HCT116 (cell line): ENCODE measurements at regions not wholly inside any gene's neighbourhood (a gene's known extent, or its start where the extent isn't known, plus 50 kb on each side); places are given as distances from the start of the nearest gene placed in this dataset.

Experiments
- ATAC-seq: fragments of 200-7000 bp; cut with Tn5 transposase; 2 replicates; pipeline ENCODE4 v1.9.1; 2020; ENCODE audit warnings: mild to moderate bottlenecking, moderate library complexity
- BruUV-seq: library from RNA; stranded (reverse); fragments of 400-500 nt; replicated peaks from 2 replicates; lab custom pipeline; 2021; lab: Mats Ljungman, UMichigan
- CTCF ChIA-PET: fragments of 300-600 bp; sonication (Branson Sonifier 250); formaldehyde crosslinking; loops from one replicate; lab custom pipeline; 2021; ENCODE audit warnings: antibody characterized with exemption; lab: Charles Lee
- POLR2A ChIA-PET: fragments of 300-600, 350-600 bp; sonication (Branson Sonifier 250); formaldehyde crosslinking; loops from one replicate; lab custom pipeline; 2021; ENCODE audit warnings: antibody characterized with exemption; lab: Charles Lee
- RAD21 ChIA-PET, 2 experiments: fragments of 300-600 bp; sonication (Branson Sonifier 250); formaldehyde crosslinking; loops; one replicate each; lab custom pipeline; 2023; ENCODE audit warnings: low total read pairs in 2 of 2; ENCODE audit not compliant: uncharacterized antibody in 2 of 2, unreplicated experiment in 2 of 2, low non-redundant PET in 1 of 2; lab: Charles Lee
- DNase-seq: peaks from one replicate; pipeline ENCODE4 v3.0.0-alpha.2; 2010; ENCODE audit warnings: low read depth, low spot score
- H2AFZ ChIP-seq: fragments of 200-600 bp; shearing (Covaris generic), sonication (generic); 2 replicates; pipeline ENCODE4 v1.6.1; 2017; ENCODE audit warnings: low read depth, mixed run types, mixed read lengths, antibody characterized with exemption, low read length; ENCODE audit not compliant: poor library complexity, severe bottlenecking
- H3K27ac ChIP-seq: 2 replicates; pipeline ENCODE4 v1.5.1; 2012; ENCODE audit warnings: low read depth, low read length
- H3K27me3 ChIP-seq: fragments of 200-600 bp; sonication (generic); 2 replicates; pipeline ENCODE4 v1.6.1; 2016; ENCODE audit warnings: mixed run types, low read length, mixed read lengths; ENCODE audit not compliant: insufficient read depth
- H3K36me3 ChIP-seq, 2 experiments: fragments of 200-500 bp in 1 of 2; fragments of 200-600 bp in 1 of 2; sonication (Bioruptor generic) in 1 of 2; sonication (generic) in 1 of 2; 2 replicates each; pipeline versions ENCODE4 v1.5.1 to v1.6.1; 2014 to 2016; ENCODE audit warnings: low read length in 2 of 2, inconsistent platforms in 1 of 2, mixed read lengths in 1 of 2, mixed run types in 1 of 2; ENCODE audit not compliant: insufficient read depth in 2 of 2, control insufficient read depth in 1 of 2
- H3K4me1 ChIP-seq, 2 experiments: fragments of 200-600 bp in 1 of 2; sonication (generic) in 1 of 2; 2 replicates each; pipeline versions ENCODE4 v1.5.1 to v1.6.1; 2012 to 2017; ENCODE audit warnings: low read length in 2 of 2, inconsistent platforms in 1 of 2, mild to moderate bottlenecking in 1 of 2, mixed read lengths in 1 of 2, mixed run types in 1 of 2, moderate library complexity in 1 of 2; ENCODE audit not compliant: insufficient read depth in 2 of 2, control insufficient read depth in 1 of 2
- H3K4me2 ChIP-seq: fragments of 200-600 bp; sonication (generic); 2 replicates; pipeline ENCODE4 v1.6.1; 2017; ENCODE audit warnings: mixed run types, low read length, mixed read lengths
- H3K4me3 ChIP-seq, 2 experiments: fragments of 200-600 bp in 1 of 2; sonication (generic) in 1 of 2; replicated peaks in 1 of 2; 2 replicates each; pipeline ENCODE4 v1.5.1; 2011 to 2016; ENCODE audit warnings: low read length in 2 of 2, control low read depth in 1 of 2, low read depth in 1 of 2, mild to moderate bottlenecking in 1 of 2, mixed read lengths in 1 of 2, mixed run types in 1 of 2
- H3K79me2 ChIP-seq: fragments of 200-600 bp; sonication (generic); 2 replicates; pipeline ENCODE4 v1.6.1; 2017; ENCODE audit warnings: mild to moderate bottlenecking, mixed run types, low read length, moderate library complexity, mixed read lengths; ENCODE audit not compliant: insufficient read depth
- H3K9ac ChIP-seq: fragments of 200-600 bp; sonication (generic); 2 replicates; pipeline ENCODE4 v1.6.1; 2016; ENCODE audit warnings: low read length, mixed read lengths
- H3K9me2 ChIP-seq: fragments of 200-600 bp; sonication (generic), shearing (Covaris generic); 2 replicates; pipeline ENCODE4 v1.6.1; 2017; ENCODE audit warnings: mixed run types, mild to moderate bottlenecking, moderate library complexity; ENCODE audit not compliant: insufficient read depth
- H3K9me3 ChIP-seq, 2 experiments: fragments of 200-500 bp in 1 of 2; fragments of 200-600 bp in 1 of 2; sonication (Bioruptor generic) in 1 of 2; sonication (generic) in 1 of 2; 2 replicates each; pipeline ENCODE4 v1.6.1; 2014 to 2017; ENCODE audit warnings: low read length in 2 of 2, mixed read lengths in 2 of 2, inconsistent platforms in 1 of 2, low read depth in 1 of 2, mild to moderate bottlenecking in 1 of 2, mixed run types in 1 of 2, moderate library complexity in 1 of 2; ENCODE audit not compliant: control insufficient read depth in 1 of 2, insufficient read depth in 1 of 2
- H4K20me1 ChIP-seq: fragments of 200-600 bp; sonication (generic), shearing (Covaris generic); 2 replicates; pipeline ENCODE4 v1.6.1; 2017; ENCODE audit warnings: mixed run types, mild to moderate bottlenecking, moderate library complexity; ENCODE audit not compliant: insufficient read depth
- CEBPB ChIP-seq: IDR thresholded peaks from 2 replicates; pipeline ENCODE4 v1.6.1; 2012; ENCODE audit warnings: low read depth
- EGR1 ChIP-seq: IDR thresholded peaks from 2 replicates; pipeline ENCODE4 v1.6.1; 2012; ENCODE audit warnings: low read depth
- ELF1 ChIP-seq: IDR thresholded peaks from 2 replicates; pipeline ENCODE4 v1.6.1; 2012; ENCODE audit warnings: low read depth, borderline replicate concordance
- EZH2 ChIP-seq: fragments of 200-600 bp; sonication (generic); IDR thresholded peaks from 2 replicates; pipeline ENCODE4 v1.6.1; 2017; ENCODE audit warnings: antibody characterized with exemption, mixed run types
- EZH2phosphoT487 ChIP-seq: fragments of 200-600 bp; IDR thresholded peaks from 2 replicates; pipeline ENCODE4 v1.6.1; 2018; ENCODE audit warnings: antibody characterized with exemption, borderline replicate concordance
- JUND ChIP-seq: IDR thresholded peaks from 2 replicates; pipeline ENCODE4 v1.6.1; 2012
- POLR2A ChIP-seq: IDR thresholded peaks from 2 replicates; pipeline ENCODE4 v1.7.0; 2011; ENCODE audit warnings: borderline replicate concordance; ENCODE audit not compliant: insufficient read depth, insufficient read length; ENCODE audit errors: extremely low read depth
- RAD21 ChIP-seq: IDR thresholded peaks from 2 replicates; pipeline ENCODE4 v1.6.1; 2012; ENCODE audit warnings: low read depth, mild to moderate bottlenecking
- SIN3A ChIP-seq: IDR thresholded peaks from 2 replicates; pipeline ENCODE4 v1.6.1; 2012; ENCODE audit warnings: low read depth
- SP1 ChIP-seq: IDR thresholded peaks from 2 replicates; pipeline ENCODE4 v1.6.1; 2012; ENCODE audit warnings: low read depth
- SRF ChIP-seq: IDR thresholded peaks from 2 replicates; pipeline ENCODE4 v1.6.1; 2012; ENCODE audit warnings: low read depth
- TCF7L2 ChIP-seq: IDR thresholded peaks from 2 replicates; pipeline ENCODE4 v1.7.0; 2011; ENCODE audit warnings: borderline replicate concordance, inconsistent platforms; ENCODE audit not compliant: insufficient read depth, insufficient read length; ENCODE audit errors: extremely low read depth
- YY1 ChIP-seq: IDR thresholded peaks from 2 replicates; pipeline ENCODE4 v1.6.1; 2011; ENCODE audit warnings: low read length, low read depth, moderate library complexity, mild to moderate bottlenecking; ENCODE audit not compliant: insufficient replicate concordance; ENCODE audit errors: extremely low read depth
- ZFX ChIP-seq: fragments of 450-650 bp; IDR thresholded peaks from 2 replicates; pipeline ENCODE4 v1.6.1; 2017
- ZNF274 ChIP-seq: fragments of 200-500 bp; sonication (Bioruptor generic); IDR thresholded peaks from 2 replicates; pipeline ENCODE4 v1.6.1; 2014; ENCODE audit warnings: mild to moderate bottlenecking, low read depth, low read length, inconsistent platforms
- intact Hi-C: fragments of 100-400 bp; cut with micrococcal nuclease; formaldehyde crosslinking; loops from 2 replicates; pipeline ENCODE4 v1.10.0; 2022
- TF ChIP-seq, protein P1 (sequence below): IDR thresholded peaks from 2 replicates; pipeline ENCODE4 v1.6.1; 2011; ENCODE audit warnings: mild to moderate bottlenecking, low read length, moderate library complexity; ENCODE audit not compliant: insufficient replicate concordance; ENCODE audit errors: extremely low read depth
- TF ChIP-seq, protein P2 (sequence below): IDR thresholded peaks from 2 replicates; pipeline ENCODE4 v1.6.1; 2012
- TF ChIP-seq, protein P3 (sequence below): IDR thresholded peaks from 2 replicates; pipeline ENCODE4 v1.6.1; 2012; ENCODE audit warnings: low read depth
- TF ChIP-seq, protein P4 (sequence below), 3 experiments: fragments of 200-600 bp in 1 of 3; sonication (generic) in 1 of 3; IDR thresholded peaks in 2 of 3; conservative IDR thresholded peaks in 1 of 3; 2 replicates each; pipeline ENCODE4 v1.5.1; 2012 to 2017; ENCODE audit warnings: low read depth in 2 of 3, low read length in 2 of 3, antibody characterized with exemption in 1 of 3, borderline replicate concordance in 1 of 3, control low read depth in 1 of 3, mild to moderate bottlenecking in 1 of 3, mixed read lengths in 1 of 3, mixed run types in 1 of 3, moderate library complexity in 1 of 3; ENCODE audit not compliant: insufficient read depth in 1 of 3

DNA sequence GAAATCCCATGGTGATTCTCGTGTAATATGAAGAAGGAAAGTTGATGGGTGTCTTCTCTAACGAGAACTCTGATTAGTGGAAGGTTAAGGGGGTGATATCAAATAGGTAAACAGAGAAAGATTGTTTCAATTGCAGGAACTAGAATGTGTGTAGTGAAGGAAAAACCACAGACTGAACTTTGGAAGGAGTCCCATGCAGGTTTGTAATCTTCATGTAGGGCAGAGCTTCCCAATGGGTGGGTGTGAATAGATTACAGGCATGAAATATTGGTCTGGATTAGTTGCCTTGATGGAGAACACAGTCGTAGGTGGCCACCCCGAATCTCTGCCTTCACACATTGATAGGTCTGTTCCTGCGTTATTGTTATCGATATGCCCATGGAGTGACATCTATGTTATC is 295.5 kb downstream of the KCNRG start:
- ChIA-PET RAD21 (no interaction called here), POLR2A (no interaction called here), CTCF (no interaction called here)
- Histone ChIP-seq H3K9me3 (no peaks in the 10 kb centered on the region), H3K27me3 (no peaks in the 10 kb centered on the region), H3K9me2 (peaks cover 3% of the 10 kb centered on the region; the same call in 1 of the 2 replicates), H3K36me3 (no peaks in the 10 kb centered on the region), H3K4me3 (no peak overlapping the region), H3K4me2 (no peak overlapping the region), H4K20me1 (no peaks in the 10 kb centered on the region), H3K9ac (no peak overlapping the region), H2AFZ (no peak overlapping the region), H3K27ac (no peak overlapping the region), H3K4me1 (no peaks in the 10 kb centered on the region), H3K79me2 (no peaks in the 10 kb centered on the region)
- BruUV-seq, result no TSS peak
- intact Hi-C loops, result no loop called here
- TF ChIP-seq YY1 (no peak), EGR1 (no peak), SRF (no peak), ZFX (no peak), POLR2A (no peak), SP1 (no peak), SIN3A (no peak), CEBPB (no peak), JUND (no peak), TCF7L2 (no peak), ZNF274 (no peak), EZH2phosphoT487 (no peak), ELF1 (no peak), RAD21 (no peak), EZH2 (no peak)
- TF ChIP-seq, protein P1, sequence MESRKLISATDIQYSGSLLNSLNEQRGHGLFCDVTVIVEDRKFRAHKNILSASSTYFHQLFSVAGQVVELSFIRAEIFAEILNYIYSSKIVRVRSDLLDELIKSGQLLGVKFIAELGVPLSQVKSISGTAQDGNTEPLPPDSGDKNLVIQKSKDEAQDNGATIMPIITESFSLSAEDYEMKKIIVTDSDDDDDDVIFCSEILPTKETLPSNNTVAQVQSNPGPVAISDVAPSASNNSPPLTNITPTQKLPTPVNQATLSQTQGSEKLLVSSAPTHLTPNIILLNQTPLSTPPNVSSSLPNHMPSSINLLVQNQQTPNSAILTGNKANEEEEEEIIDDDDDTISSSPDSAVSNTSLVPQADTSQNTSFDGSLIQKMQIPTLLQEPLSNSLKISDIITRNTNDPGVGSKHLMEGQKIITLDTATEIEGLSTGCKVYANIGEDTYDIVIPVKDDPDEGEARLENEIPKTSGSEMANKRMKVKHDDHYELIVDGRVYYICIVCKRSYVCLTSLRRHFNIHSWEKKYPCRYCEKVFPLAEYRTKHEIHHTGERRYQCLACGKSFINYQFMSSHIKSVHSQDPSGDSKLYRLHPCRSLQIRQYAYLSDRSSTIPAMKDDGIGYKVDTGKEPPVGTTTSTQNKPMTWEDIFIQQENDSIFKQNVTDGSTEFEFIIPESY, result no peak
- TF ChIP-seq, protein P2, sequence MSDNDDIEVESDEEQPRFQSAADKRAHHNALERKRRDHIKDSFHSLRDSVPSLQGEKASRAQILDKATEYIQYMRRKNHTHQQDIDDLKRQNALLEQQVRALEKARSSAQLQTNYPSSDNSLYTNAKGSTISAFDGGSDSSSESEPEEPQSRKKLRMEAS, result no peak
- TF ChIP-seq, protein P3, sequence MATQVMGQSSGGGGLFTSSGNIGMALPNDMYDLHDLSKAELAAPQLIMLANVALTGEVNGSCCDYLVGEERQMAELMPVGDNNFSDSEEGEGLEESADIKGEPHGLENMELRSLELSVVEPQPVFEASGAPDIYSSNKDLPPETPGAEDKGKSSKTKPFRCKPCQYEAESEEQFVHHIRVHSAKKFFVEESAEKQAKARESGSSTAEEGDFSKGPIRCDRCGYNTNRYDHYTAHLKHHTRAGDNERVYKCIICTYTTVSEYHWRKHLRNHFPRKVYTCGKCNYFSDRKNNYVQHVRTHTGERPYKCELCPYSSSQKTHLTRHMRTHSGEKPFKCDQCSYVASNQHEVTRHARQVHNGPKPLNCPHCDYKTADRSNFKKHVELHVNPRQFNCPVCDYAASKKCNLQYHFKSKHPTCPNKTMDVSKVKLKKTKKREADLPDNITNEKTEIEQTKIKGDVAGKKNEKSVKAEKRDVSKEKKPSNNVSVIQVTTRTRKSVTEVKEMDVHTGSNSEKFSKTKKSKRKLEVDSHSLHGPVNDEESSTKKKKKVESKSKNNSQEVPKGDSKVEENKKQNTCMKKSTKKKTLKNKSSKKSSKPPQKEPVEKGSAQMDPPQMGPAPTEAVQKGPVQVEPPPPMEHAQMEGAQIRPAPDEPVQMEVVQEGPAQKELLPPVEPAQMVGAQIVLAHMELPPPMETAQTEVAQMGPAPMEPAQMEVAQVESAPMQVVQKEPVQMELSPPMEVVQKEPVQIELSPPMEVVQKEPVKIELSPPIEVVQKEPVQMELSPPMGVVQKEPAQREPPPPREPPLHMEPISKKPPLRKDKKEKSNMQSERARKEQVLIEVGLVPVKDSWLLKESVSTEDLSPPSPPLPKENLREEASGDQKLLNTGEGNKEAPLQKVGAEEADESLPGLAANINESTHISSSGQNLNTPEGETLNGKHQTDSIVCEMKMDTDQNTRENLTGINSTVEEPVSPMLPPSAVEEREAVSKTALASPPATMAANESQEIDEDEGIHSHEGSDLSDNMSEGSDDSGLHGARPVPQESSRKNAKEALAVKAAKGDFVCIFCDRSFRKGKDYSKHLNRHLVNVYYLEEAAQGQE, result no peak
- TF ChIP-seq, protein P4, sequence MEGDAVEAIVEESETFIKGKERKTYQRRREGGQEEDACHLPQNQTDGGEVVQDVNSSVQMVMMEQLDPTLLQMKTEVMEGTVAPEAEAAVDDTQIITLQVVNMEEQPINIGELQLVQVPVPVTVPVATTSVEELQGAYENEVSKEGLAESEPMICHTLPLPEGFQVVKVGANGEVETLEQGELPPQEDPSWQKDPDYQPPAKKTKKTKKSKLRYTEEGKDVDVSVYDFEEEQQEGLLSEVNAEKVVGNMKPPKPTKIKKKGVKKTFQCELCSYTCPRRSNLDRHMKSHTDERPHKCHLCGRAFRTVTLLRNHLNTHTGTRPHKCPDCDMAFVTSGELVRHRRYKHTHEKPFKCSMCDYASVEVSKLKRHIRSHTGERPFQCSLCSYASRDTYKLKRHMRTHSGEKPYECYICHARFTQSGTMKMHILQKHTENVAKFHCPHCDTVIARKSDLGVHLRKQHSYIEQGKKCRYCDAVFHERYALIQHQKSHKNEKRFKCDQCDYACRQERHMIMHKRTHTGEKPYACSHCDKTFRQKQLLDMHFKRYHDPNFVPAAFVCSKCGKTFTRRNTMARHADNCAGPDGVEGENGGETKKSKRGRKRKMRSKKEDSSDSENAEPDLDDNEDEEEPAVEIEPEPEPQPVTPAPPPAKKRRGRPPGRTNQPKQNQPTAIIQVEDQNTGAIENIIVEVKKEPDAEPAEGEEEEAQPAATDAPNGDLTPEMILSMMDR (IDR thresholded peaks at IDR 0.05 in 2 of 3, conservative IDR thresholded peaks at IDR 0.05 in 1 of 3; ENCODE audit: borderline replicate concordance in 1 of 3, insufficient read depth in 1 of 3, low read depth in 2 of 3, low read length in 2 of 3), result no peak
- DNase-seq, result no peak
- ATAC-seq, result no peak
